ENCODE measurements at regions not wholly inside any gene's neighbourhood (a gene's known extent, or its start where the extent isn't known, plus 50 kb on each side); places are given as distances from the start of the nearest gene placed in this dataset.

DNA sequence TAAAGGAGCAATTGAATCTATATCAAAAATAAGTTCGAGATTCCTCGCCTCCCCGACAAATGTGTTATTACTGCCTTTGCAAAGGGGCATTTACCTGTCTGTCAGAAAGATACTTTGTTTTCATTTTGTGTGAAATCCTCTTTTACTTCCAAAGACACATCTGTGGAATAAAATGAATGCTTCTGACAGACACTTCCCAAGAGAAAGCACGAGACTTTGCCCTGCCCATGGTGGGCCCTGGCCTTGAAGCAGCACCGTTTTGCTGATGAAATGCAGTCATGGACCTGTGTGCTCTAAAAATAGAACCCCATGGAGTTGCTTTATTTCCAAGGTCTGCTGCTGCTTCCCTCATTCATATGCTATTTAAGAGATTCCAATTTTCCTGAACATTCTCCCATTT is 85.9 kb upstream of the USP47 start:
- no peak for DNase-seq (ENCODE audit: low read depth)

DNA sequence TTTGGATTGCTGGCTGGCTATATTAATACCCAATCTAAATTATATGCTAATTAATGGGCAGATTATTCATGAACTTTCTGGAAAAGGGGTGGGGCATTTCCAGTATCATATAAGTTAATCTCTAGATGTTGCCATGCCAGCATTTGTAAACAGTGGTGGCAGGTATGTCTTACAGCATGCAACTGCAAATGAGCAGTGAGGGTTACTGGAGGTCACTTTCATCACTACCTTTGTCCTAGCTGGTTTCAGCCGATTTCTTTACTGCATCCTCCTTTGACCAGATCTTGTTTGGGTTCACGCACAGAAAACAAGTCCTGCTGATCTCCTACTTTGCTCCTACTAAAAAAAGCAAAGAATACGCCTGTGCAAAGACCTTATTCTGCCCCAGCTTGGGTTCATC is 89.1 kb upstream of the USP47 start:
- no peak for DNase-seq (ENCODE audit: low read depth)

DNA sequence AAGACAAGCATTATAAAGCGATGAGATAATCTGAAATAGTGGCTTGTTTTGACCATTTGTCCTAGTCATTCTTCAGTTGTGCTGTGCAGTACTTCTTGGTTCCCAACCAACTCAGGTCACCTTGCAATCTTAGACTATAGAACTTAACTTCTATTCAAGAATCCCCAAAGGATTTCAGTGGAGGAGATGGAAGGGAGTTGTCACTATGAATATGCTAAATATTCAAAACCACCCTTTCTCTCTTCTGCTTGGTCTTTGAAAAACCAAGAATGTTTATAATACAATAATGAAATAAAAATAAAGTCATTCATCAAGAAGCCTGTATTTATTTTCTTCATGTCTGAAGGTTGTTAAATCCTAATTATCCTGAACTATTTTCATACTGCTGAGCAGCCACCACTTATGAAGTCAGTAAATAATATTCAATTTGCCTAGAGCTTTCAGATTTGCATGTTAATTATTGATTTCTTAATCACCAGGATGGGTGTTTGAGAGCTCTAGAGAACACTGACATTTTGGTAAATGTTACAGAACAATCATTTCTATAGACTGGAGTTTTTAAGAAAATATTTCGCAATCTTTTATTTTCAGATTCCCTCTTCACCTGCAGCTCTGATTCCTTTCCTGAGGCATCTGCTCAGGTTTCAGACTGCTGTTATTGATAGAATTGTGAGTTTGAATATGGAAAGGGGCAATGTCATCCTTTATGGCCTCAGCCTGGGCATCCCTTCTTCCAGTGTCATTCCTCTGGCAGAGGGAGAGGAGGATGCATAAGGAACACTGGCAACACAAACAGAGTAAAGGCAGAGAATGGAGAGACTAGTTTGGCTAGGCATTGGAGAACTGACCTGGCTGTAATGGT is 91.5 kb upstream of the USP47 start:
- no peak for DNase-seq (ENCODE audit: low read depth)

DNA sequence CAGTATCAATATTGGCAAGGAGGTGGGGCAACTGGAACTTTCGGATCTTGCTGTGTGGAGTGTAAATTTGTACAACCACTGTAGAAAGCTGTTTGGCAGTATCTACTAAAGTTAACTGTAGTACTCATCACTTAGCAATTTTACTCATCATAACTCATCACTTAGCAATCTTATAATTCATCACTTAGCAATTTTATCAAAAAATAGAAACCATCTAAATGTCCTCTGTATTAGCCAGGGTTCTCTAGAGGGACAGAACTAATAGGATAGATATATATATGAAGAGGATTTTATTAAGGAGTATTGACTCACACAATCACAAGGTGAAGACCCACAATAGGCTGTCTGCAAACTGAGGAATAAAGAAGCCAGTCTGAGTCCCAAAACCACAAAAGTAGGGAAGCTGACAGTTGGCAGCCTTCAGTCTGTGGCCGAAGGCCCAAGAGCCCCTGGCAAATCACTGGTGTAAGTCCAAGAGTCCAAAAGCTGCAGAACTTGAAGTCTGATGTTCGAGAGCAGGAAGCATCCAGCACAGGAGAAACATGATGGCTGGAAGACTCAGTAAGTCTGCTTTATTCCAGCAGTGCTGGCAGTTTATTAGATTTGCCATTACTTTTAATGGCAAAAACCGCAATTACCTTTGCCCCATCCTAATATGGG is 92.9 kb upstream of the USP47 start:
- no peak for DNase-seq (ENCODE audit: low read depth)

DNA sequence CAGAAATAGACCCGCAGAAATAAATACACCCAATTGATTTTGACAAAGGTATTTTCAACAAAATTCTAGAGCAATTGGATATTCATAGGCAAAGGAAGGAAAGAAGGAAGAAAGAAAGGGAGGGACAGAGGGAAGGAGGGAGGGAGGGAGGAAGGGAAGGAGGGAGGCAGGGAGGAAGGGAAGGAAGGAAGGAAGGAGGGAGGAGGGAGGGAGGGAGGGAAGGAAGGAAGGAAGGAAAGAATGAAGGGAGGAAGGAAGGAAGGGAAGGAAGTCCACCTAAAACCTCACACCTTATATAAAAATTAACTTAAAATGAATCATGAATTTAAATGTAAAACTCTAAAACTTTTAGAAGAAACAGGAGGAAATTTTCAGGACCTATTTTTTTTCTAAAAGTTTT is 94.2 kb upstream of the USP47 start:
- no peak for DNase-seq (ENCODE audit: low read depth)

DNA sequence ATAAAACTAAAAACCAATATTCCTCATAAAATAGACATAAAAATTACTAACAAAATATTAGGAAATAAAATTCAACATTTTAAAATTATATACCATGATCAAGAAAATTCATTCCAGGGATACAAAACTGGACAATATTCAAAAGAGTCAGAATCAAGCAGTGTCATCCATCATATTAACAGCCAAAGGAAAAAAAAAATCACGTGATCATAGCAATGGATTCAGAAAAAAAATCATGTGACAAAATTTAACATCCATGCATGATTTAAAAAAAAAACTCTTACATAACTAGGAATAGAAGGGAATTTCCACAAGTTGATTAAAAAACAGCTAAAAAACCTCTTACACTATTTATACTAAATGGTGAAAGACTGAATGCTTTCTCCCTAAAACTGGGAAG is 95.3 kb upstream of the USP47 start:
- no peak for DNase-seq (ENCODE audit: low read depth)

DNA sequence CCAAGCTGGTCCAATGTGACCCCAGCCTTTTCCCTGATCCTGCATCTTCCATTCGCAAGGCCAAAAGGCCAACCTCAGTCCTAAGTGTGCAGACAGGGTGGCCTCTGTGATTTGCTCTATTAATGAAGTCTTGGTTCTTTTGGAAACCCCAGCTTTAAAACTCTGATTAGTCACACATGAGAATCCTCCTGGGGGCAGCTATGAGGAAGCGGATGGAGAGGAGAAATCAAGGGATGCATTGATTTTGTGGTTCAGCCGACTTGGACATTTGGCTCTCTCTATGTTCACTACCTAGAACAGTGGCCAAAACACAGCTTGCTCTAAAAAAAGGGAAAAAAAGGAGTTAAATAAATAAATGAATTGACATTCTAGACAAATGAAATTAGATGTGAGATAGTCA is 98.6 kb upstream of the USP47 start:
- DNase-seq (ENCODE audit: low read depth): no peak

DNA sequence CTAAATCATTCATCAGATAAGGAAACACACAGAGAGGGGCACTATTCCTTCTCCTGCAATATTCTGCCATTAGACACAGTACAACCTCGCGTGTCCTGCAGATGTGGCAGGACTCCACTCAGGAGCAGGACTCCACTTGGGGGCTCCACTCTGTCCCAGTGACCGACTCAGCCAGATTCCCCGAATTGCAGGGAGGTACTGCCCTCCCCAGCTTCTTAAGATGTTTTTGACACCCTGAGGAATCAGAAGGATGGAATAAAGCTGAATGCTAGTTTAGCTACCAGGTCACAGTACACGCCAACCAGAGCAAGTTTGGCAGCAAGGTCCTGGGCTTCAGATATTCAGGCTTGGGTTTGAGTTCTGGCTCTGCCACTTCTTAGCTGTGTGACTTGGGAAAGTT is 99.3 kb upstream of the USP47 start:
- DNase-seq (ENCODE audit: low read depth): no peak

DNA sequence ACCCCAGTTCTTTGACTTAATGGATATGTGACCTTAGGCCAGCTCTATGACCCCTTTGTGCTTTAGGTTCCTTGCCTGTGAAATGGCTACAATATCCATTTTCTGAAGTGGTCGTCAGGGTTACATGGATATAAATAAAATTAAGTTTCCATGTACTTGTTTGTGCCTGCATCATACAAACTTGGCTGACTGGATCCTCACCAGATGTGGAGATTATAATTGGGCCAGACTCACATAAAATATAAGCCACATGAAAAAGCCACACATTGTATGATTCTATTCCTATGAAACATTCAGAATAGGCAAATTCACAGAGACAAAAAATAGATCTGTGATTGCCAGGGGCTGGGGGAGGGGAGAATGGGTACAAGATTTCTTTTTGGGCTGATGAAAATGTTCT is 100.9 kb upstream of the USP47 start:
- no peak for DNase-seq (ENCODE audit: low read depth)

DNA sequence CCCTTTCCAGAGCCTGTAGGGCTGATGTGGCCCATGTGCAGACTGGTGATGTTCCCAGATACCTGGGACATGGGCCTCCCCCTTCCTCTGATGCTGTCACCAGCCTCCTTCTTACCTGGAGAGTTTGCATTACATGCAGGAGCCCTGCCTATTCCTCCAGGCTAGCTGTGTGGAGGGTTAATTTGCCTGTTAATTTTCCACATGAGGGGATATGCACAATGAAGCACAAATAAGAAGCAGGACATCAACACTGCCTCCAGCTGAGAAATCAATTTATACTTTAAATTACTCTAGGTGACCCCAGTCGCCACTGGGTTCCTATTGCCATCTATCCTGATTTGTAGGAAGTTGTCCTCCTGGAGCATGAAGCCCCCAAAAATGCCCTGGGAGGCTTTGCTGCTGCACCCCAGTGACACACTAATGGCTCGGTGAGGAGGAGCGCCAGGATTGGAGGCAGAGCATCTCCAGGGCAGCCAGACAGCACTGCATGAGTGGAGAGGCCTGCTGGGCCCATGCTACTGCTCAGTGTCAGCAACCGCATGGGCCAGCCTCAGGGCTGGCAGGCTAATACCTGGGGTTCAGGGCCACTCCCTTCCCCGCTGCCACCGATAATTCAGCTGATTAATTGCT is 101.6 kb upstream of the USP47 start:
- no peak for DNase-seq (ENCODE audit: low read depth)

DNA sequence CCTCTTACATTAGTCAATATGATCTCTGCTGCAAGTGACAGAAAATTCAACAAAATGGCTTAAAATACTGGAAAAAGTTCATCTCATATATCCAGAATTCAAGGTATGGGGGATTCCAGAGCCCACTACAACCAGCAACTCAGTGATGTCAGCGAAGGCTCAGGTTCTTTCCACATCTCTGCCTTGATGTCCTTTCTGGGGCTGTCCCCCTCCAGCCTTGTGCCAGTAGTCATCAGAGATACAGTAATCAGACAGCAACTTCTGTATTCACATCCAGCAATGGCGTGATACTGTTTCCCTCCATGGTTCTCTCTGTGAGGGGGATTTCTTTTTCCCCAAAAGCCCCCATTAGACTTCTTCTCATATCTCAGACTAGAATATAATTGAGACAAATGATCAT is 103.4 kb upstream of the USP47 start:
- no peak for DNase-seq (ENCODE audit: low read depth)

DNA sequence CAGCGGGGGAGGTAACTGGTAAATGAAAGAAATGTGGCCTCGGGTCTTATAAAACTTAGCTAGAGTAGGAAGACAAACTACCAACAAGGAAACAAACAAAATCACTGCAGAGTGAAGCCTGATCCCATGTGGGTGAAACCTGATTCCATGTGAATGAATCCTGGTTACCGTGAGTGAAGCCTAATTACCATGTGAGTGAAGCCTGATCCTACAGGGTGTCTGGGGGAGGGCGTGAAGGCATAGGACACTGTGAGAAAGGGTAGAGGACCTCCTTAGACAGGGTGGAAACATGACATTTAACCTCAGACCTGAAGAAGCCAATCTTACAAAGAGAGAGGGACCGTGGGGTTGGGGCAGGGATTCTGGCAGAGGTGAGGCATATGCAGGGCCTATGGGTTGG is 106.2 kb upstream of the USP47 start:
- DNase-seq (ENCODE audit: low read depth): no peak

DNA sequence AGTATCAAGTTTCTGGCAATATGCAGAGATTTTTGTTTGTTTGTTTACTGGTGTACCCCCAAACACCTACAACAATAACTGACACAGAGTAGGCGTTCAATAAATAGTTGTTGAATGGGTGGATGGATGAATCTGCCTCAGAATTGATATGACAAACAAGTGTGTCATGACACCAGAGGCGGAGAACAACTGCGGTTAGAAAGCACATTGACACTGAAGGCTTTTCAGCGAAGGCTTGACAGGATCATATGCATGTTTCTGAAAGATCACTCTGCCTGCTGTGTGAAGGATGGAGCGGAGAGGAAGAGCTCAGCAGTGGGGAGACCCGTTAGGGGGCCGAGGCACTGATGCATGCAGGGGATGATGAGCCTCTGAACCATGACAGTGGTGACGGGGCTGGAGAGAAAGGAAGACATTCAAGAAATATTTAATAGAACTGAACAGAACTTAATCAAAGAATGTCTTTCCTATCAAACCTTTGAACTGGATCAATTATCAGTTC is 108.5 kb upstream of the USP47 start:
- DNase-seq (ENCODE audit: low read depth): no peak

DNA sequence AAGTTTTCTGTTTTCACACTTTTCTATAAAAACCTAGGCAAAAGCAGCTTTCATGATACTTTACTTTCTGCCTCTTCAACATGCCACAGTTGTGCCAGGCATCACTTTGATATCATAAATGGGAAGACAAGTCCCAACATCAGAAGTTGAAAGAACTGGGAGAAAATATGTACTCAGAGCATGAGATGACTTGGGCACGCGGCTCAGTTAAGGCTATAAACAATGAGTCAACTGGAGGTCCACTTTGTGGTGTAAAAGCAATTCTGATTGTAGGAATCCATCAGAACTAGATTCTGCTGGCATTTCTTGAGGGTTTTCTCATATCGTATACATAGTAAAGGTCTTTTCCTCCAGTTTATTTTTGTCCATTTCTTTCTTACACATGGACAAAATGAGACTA is 109.7 kb upstream of the USP47 start:
- DNase-seq (ENCODE audit: low read depth): no peak

DNA sequence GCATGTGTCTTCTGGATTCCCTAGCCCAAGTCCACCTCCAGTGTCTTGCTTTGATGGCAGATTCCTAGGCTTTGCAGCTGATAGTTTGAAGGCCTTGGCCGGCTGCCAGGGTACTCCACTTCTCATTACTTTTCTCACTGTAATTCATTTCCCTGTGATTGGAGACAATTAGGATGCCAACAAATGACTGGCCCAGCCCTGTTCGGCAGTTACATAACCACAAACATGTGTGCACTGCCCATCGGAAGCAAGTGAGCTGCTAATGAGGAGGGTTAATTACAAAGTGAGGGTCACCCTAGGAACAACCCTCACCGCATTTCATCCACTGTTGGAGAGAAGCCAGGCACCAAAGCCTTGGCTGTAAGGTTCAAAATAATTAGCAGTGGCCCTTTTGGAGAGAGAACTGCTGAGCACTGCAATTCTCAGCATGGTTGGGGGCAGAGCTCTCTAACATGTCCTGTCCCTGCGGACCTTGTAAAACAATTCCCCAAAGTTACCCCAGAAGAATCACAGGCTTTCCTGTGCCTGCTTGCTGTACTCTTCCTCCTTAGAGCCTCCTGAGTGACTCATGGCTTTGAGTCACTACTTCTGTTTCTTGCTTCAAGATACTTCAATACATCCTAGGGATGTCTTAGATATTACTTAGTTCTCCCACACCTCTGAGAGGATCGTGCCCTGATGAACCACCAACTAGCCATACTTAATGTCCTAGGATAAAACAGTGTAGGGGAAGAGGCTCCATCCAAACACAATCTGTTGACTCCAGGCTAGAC is 109.7 kb upstream of the GALNT18 start:
- no peak for DNase-seq (ENCODE audit: low read depth)

DNA sequence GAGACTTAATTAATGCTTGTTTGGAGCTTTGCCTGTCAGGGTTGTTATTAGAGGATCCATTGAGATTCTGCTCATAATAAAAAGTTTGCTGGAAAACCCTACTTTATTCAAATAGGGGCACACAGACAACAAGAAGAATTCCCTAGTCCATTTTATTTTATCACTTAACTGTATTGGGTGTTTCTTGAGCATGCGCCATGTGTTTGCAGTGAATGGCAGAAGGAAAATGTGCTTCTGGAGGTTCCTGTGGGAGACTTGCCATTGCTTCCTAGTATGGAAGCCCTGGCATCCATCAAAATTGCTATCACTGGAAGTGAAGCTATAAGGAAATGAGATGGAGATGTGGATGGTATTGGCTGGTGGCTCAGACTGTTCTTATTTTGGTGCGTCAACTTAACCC is 106.6 kb upstream of the GALNT18 start:
- DNase-seq (ENCODE audit: low read depth): no peak

DNA sequence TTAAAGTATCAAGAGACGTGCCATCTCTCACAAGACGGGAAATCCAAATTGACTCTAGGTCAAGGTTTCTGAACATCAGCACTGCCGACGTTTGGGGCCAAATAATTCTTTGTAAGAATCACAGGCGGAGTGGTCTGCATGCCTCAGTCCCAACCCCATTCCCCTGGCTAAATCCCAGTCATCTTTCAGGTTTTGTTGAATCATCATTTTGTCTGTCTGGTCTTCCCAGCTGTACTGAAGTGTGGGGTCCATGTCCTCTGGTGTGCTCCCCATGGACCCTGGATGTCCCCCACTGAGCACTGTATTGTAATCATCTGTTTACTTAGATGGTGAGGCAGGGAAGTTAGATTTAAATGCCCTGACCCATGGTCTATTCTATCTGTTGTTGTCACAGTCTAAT is 103.6 kb upstream of the GALNT18 start:
- DNase-seq (ENCODE audit: low read depth): no peak

DNA sequence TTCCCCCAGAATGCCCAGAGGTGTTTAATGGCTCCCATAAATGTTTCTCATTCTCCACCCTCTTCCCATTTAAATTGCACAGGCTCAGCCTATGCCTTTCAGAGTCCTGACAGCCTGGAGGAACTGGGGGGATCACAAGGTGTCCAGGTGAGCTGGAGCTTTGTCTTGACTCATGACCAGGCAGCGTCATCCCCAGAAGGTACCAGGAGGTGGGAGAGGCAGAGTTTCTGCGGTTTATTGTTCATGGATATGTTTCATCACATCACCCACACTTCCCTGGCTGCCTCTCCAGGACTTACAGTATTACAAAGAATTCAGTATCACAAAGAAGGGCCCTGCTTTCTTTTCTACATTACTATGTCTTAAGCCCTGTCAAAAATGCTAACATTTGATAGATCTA is 103.2 kb upstream of the GALNT18 start:
- DNase-seq (ENCODE audit: low read depth): no peak

DNA sequence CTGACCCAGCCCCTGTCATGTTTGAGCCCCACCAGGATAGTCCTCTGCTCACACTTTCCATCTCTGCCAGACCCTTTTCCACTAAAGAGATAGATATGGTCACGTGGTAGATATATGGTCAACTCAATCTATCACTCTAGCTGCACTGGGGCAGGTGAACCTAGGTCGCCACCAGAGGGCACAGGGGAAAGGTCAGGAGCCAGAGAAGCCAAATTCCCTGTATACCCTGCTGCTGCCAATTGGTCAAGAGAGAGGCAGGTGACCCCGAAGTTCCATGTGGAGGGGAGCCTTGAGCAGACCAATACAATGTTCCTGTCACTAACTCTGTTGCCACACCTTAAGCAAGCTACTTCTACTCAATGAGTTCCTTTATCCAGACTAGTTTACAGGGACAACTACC is 101.1 kb upstream of the GALNT18 start:
- DNase-seq (ENCODE audit: low read depth): no peak

DNA sequence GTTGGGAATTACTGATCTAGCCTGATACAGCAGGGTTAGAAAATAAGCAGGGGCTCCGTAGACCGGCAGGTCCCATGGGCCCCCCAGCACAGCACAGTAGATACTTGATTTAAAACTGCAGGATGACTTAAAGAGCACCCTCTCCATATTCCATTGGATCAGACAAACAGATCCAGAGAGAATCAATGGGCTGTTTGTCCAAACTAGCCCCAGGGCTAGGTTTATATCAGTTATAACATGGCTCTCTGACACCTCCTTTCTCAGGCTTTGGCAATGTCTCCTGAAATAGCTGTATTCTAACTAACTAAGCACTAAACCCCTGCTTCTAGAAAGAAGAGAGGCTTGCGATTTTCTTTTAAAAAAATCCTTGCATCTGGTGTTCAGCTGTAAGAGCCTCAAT is 100.4 kb upstream of the GALNT18 start:
- DNase-seq (ENCODE audit: low read depth): no peak

DNA sequence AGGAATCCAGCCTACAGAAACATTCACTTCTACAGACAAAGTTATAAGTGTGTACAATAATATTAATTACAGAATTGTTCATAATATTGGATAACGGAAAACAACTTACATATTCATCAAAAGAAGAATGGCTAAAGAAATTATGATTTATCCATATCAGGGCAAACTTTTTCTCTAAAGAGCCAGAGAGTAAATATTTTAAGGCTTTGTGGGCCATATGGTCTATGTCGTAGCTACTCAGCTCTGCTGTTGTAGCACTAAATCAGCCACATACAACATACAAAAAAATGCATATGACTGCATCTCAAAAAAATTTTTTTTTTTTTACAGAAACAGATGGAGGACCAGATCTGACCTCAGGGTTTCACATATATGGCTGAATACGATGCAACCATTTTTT is 96.7 kb upstream of the GALNT18 start:
- no peak for DNase-seq (ENCODE audit: low read depth)

DNA sequence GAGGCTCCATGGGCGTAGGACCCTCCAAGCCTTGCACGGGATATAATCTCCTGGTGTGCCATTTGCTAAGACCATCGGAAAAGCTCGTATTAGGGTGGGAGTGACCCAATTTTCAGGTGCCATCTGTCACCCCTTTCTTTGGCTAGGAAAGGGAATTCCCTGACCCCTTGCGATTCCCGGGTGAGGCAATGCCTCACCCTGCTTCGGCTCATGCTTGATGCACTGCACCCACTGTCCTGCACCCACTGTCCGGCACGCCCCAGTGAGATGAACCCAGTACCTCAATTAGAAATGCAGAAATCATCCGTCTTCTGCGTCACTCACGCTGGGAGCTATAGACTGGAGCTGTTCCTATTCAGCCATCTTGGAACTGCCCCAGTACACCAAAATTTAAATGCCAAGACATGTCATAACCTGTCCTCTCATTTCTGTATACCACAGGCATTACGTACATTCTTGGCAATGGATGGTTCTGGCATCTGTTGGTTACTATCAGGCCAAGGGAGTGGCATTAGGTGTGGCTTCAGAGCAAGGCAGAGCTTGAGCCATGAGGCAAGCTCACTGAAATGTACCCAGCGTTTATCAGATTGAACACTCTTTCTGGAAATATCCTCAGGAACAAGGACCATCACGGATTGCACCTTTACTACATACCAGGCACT is 95.4 kb upstream of the GALNT18 start:
- DNase-seq (ENCODE audit: low read depth): no peak

All from stimulated activated CD8-positive, alpha-beta memory T cell treated with anti-CD3 and anti-CD28 coated beads, Interleukin-15, amount 100 ng/mL, for 24 hours (primary cell).